Urinary bladder (tissue), 3 donors: ENCODE measurements at regions not wholly inside any gene's neighbourhood (a gene's known extent, or its start where the extent isn't known, plus 50 kb on each side); places are given as distances from the start of the nearest gene placed in this dataset.
A peak's percentile ranks its signal among the peaks of the same experiment; 100 is the strongest.
"Not testable (repeated sequence)": the region's sequence is repeated elsewhere in the genome, so short reads cannot be mapped to it uniquely, and the experiment has no call there.

Experiments
- DNase-seq: peaks from one replicate; pipeline ENCODE4 v3.0.0-alpha.2; 2015; ENCODE audit errors: extremely low spot score
- H3K27ac ChIP-seq: one replicate; pipeline ENCODE4 v1.5.1; 2013; ENCODE audit warnings: low read depth, mild to moderate bottlenecking, moderate library complexity
- H3K36me3 ChIP-seq: one replicate; pipeline ENCODE4 v1.6.1; 2013; ENCODE audit warnings: mild to moderate bottlenecking, moderate library complexity; ENCODE audit not compliant: insufficient read depth
- H3K4me1 ChIP-seq: one replicate; pipeline ENCODE4 v1.6.1; 2013; ENCODE audit warnings: mild to moderate bottlenecking, moderate library complexity; ENCODE audit not compliant: insufficient read depth
- H3K4me3 ChIP-seq: one replicate; pipeline ENCODE4 v1.5.1; 2013; ENCODE audit warnings: low read depth, low read length
- WGBS: extraction: QIAGEN DNeasy Blood & Tissue Kit; methylation state at CpG from one replicate; pipeline ENCODE4 v1.1.7; 2013; 5-methylcytosine and 5-hydroxymethylcytosine counted together
- donor health status: healthy with polysubstance abuse.
- donor health status: healthy.

GRCh38 chr9:124084087-124084486 lies 72.5 kb downstream of the LHX2 start:
- Histone ChIP-seq H3K27ac (no peak overlapping the region), H3K4me3 (no peak overlapping the region), H3K36me3 (no peaks in the 10 kb centered on the region), H3K4me1 (no peaks in the 10 kb centered on the region)
- DNase-seq: no peak
- 81% methylated on average over 7 of the region's 7 CpGs for WGBS

GRCh38 chr9:124087226-124087625 lies 75.7 kb downstream of the LHX2 start:
- H3K4me1 ChIP-seq: no peaks in the 10 kb centered on the region
- H3K27ac ChIP-seq: no peak overlapping the region
- H3K36me3 ChIP-seq: no peaks in the 10 kb centered on the region
- H3K4me3 ChIP-seq: no peak overlapping the region
- 97% methylated on average over 2 of the region's 2 CpGs for WGBS
- no peak for DNase-seq

- WGBS: 42% methylated on average over 13 of the region's 13 CpGs
- DNase-seq: no peak
- H3K27ac ChIP-seq: no peak overlapping the region
- no peaks in the 10 kb centered on the region for H3K4me1 ChIP-seq
- H3K4me3 ChIP-seq: no peak overlapping the region
- no peaks in the 10 kb centered on the region for H3K36me3 ChIP-seq
These were observed 76.9 kb downstream of the LHX2 start for GRCh38 chr9:124088476-124088837.

- not testable (repeated sequence) for H3K27ac ChIP-seq, DNase-seq, H3K36me3 ChIP-seq, H3K4me3 ChIP-seq, H3K4me1 ChIP-seq
- 80% methylated on average over 9 of the region's 9 CpGs for WGBS
These were observed 78.3 kb downstream of the LHX2 start for GRCh38 chr9:124089631-124090488.

GRCh38 chr9:124098141-124098905 lies 86.8 kb downstream of the LHX2 start:
- H3K27ac ChIP-seq: no peak overlapping the region
- no peak for DNase-seq
- H3K4me1 ChIP-seq: no peaks in the 10 kb centered on the region
- no peaks in the 10 kb centered on the region for H3K36me3 ChIP-seq
- 50% methylated on average over 12 of the region's 12 CpGs for WGBS
- H3K4me3 ChIP-seq: no peak overlapping the region

- DNase-seq: no peak
- no peak overlapping the region for H3K4me3 ChIP-seq
These were observed 88.3 kb downstream of the LHX2 start for GRCh38 chr9:124099860-124100259.

GRCh38 chr9:124101215-124101968 lies 89.8 kb downstream of the LHX2 start:
- 42% methylated on average over 6 of the region's 6 CpGs for WGBS
- no peak for DNase-seq
- Histone ChIP-seq H3K4me3 (no peak overlapping the region), H3K4me1 (no peaks in the 10 kb centered on the region), H3K36me3 (no peaks in the 10 kb centered on the region), H3K27ac (no peak overlapping the region)

More at GRCh38 chr9:124099860-124100259, 88.3 kb downstream of the LHX2 start:
- H3K4me1 ChIP-seq: no peaks in the 10 kb centered on the region
- 83% methylated on average over 6 of the region's 6 CpGs for WGBS
- H3K27ac ChIP-seq: no peak overlapping the region
- no peaks in the 10 kb centered on the region for H3K36me3 ChIP-seq

- no peak for DNase-seq
- WGBS: 51% methylated on average over 7 of the region's 7 CpGs
- Histone ChIP-seq H3K27ac (no peak overlapping the region), H3K36me3 (no peaks in the 10 kb centered on the region), H3K4me3 (no peak overlapping the region), H3K4me1 (no peaks in the 10 kb centered on the region)
These were observed 90.4 kb downstream of the LHX2 start for GRCh38 chr9:124101969-124102345.

- 50% methylated on average over 3 of the region's 3 CpGs for WGBS
- no peak overlapping the region for H3K27ac ChIP-seq
- DNase-seq: no peak
- no peaks in the 10 kb centered on the region for H3K4me1 ChIP-seq
- H3K36me3 ChIP-seq: no peaks in the 10 kb centered on the region
- no peak overlapping the region for H3K4me3 ChIP-seq
These were observed 90.8 kb downstream of the LHX2 start for GRCh38 chr9:124102363-124102762.

- H3K4me1 ChIP-seq: no peaks in the 10 kb centered on the region
- DNase-seq: no peak
- no peak overlapping the region for H3K27ac ChIP-seq
- no peaks in the 10 kb centered on the region for H3K36me3 ChIP-seq
- 77% methylated on average over 3 of the region's 3 CpGs for WGBS
- no peak overlapping the region for H3K4me3 ChIP-seq
These were observed 93.7 kb downstream of the LHX2 start for GRCh38 chr9:124105266-124105665.

- no peak overlapping the region for H3K4me3 ChIP-seq
- no peak overlapping the region for H3K27ac ChIP-seq
- WGBS: 84% methylated on average over 6 of the region's 6 CpGs
- DNase-seq: no peak
- no peaks in the 10 kb centered on the region for H3K36me3 ChIP-seq
- no peaks in the 10 kb centered on the region for H3K4me1 ChIP-seq
These were observed 96.6 kb downstream of the LHX2 start for GRCh38 chr9:124108216-124108615.

GRCh38 chr9:124110307-124110915 lies 98.8 kb downstream of the LHX2 start:
- no peak overlapping the region for H3K27ac ChIP-seq
- peak; percentile 23 for DNase-seq
- 34% methylated on average over 16 of the region's 16 CpGs for WGBS
- no peaks in the 10 kb centered on the region for H3K36me3 ChIP-seq
- no peaks in the 10 kb centered on the region for H3K4me1 ChIP-seq
- H3K4me3 ChIP-seq: no peak overlapping the region

GRCh38 chr9:124116683-124117363 lies 105.3 kb downstream of the LHX2 start:
- H3K4me3 ChIP-seq: no peak overlapping the region
- H3K36me3 ChIP-seq: no peaks in the 10 kb centered on the region
- no peaks in the 10 kb centered on the region for H3K4me1 ChIP-seq
- H3K27ac ChIP-seq: no peak overlapping the region
- 86% methylated on average over 9 of the region's 9 CpGs for WGBS
- DNase-seq: no peak
